ENCODE measurements at regions not wholly inside any gene's neighbourhood (a gene's known extent, or its start where the extent isn't known, plus 50 kb on each side); places are given as distances from the start of the nearest gene placed in this dataset.

GRCh38 chr13:47317356-47317755 is 420.5 kb upstream of the HTR2A start:
- TF ChIP-seq EZH2 (IDR thresholded peaks at IDR 0.05; ENCODE audit: insufficient read depth, poor library complexity, severe bottlenecking), result no peak
- TF ChIP-seq EZH2phosphoT487 (IDR thresholded peaks at IDR 0.05; ENCODE audit: insufficient read depth, low read depth), result no peak
